ENCODE measurements at regions not wholly inside any gene's neighbourhood (a gene's known extent, or its start where the extent isn't known, plus 50 kb on each side); places are given as distances from the start of the nearest gene placed in this dataset.

- TF ChIP-seq AHDC1 (CRISPR knock-in tag; IDR thresholded peaks at IDR 0.05; ENCODE audit: borderline replicate concordance): no peak
These were observed 52.4 kb upstream of the CLMP start (continued) for GRCh38 chr11:123247496-123247799.

GRCh38 chr11:123246749-123247495, 51.9 kb upstream of the CLMP start:
- TF ChIP-seq CTCF (CRISPR knock-in tag; IDR thresholded peaks at IDR 0.05) (peak; percentile 81), ZNF121 (CRISPR knock-in tag; IDR thresholded peaks at IDR 0.05) (peak; percentile 49; the same call in 1 of the 2 replicates), XRCC5 (optimal IDR thresholded peaks at IDR 0.05; ENCODE audit: low read length) (peak; percentile 32), RAD21 (CRISPR knock-in tag; IDR thresholded peaks at IDR 0.05) (peak; percentile 76), ZFP90 (CRISPR knock-in tag; IDR thresholded peaks at IDR 0.05; ENCODE audit: borderline replicate concordance) (no peak), STAG1 (CRISPR knock-in tag; IDR thresholded peaks at IDR 0.05) (peak; percentile 84), SMC3 (IDR thresholded peaks at IDR 0.05; ENCODE audit: low read length) (peak; percentile 59), MLXIP (CRISPR knock-in tag; IDR thresholded peaks at IDR 0.05; ENCODE audit: borderline replicate concordance) (no peak), KDM2A (CRISPR knock-in tag; IDR thresholded peaks at IDR 0.05; ENCODE audit: borderline replicate concordance, low read depth) (peak; percentile 43; the same call in 1 of the 2 replicates)
- DNase-seq (ENCODE audit: low spot score): peak; percentile 52
- ChIA-PET CTCF (ENCODE audit: low intra/inter-chr PET ratio, low total read pairs) (interaction anchor here (1.1 to 3.5 kb wide), 3 partner anchors 81 to 144 kb away, joined by 3 to 31 read pairs (median 4); no protein-coding TSS in a partner anchor), POLR2A (no interaction called here)
- Histone ChIP-seq H3K79me2 (ENCODE audit: insufficient read depth, low read length) (no peaks in the 10 kb centered on the region), H3K4me2 (ENCODE audit: low read depth, low read length) (no peak overlapping the region), H3K27ac (ENCODE audit: extremely low read length, insufficient read depth, low read length) (no peak overlapping the region), H3K4me3 (replicated peaks in 1 of 3; ENCODE audit: insufficient read depth in 1 of 3, low read depth in 2 of 3, low read length in 3 of 3) (no peak overlapping the region), H3K36me3 (replicated peaks in 1 of 2; ENCODE audit: control insufficient read depth in 1 of 2, insufficient read depth in 2 of 2, low read length in 2 of 2) (no peaks in the 10 kb centered on the region), H3K4me1 (ENCODE audit: insufficient read depth, low read length) (no peaks in the 10 kb centered on the region), H3K9me3 (ENCODE audit: low read length) (no peaks in the 10 kb centered on the region), H4K20me1 (ENCODE audit: insufficient read depth, low read length) (no peaks in the 10 kb centered on the region), H3K9ac (ENCODE audit: insufficient read depth, low read depth, low read length) (no peak overlapping the region), H3K27me3 (ENCODE audit: control insufficient read depth in 1 of 2, insufficient read depth in 2 of 2, low read length in 2 of 2) (peaks cover 2 to 10% of the 10 kb centered on the region in 2 experiments; a peak in 2 of 5 replicates), H2AFZ (ENCODE audit: low read length) (no peak overlapping the region)
- intact Hi-C loops (cut with micrococcal nuclease; ENCODE audit: unreplicated experiment) (loop anchor here (1.0 to 5.0 kb wide), 2 partner anchors 80 to 136 kb away; no protein-coding TSS in a partner anchor), in situ Hi-C loops (cut with HindIII; ENCODE audit: extremely low pct_ligation_motif_present, low pct_unique_long_range_greater_than_20kb) (loop anchor here (5.0 kb wide), 1 partner anchor 135 kb away; no protein-coding TSS in a partner anchor)
- 2% methylated on average over 9 of the region's 13 CpGs for WGBS (ENCODE audit: low lambda C conversion rate)
- ATAC-seq: peak; percentile 96
- peak; percentile 26 for FAIRE-seq
- no TSS peak for BruUV-seq (replicated peaks)

Data from HepG2 (cell line).